ENCODE measurements at regions not wholly inside any gene's neighbourhood (a gene's known extent, or its start where the extent isn't known, plus 50 kb on each side); places are given as distances from the start of the nearest gene placed in this dataset.

DNA sequence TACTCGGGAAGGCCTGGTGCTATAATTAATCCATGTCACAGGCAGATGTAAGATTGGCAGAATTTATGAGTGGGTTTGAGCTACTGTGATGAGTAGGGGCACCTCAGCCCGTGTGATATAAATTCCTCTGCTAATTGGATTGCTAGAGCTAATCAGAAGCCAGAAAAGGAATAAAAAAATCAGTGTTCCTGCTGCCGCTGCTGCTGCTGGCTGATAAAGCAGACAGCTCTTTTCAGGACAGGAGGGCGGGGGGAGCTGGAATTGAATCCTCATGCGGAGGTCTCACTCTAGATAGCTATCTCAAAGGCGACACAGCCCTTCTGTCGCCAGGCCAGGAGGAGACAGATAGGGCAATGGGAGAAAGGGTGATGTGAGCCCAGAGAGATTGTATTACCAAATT, 182.7 kb upstream of the ZFHX3 start:
- Histone ChIP-seq H3K14ac (ENCODE audit: low read length in 2 of 2) (no peak overlapping the region), H3K79me1 (replicated peaks; ENCODE audit: low read length, poor library complexity, severe bottlenecking) (no peaks in the 10 kb centered on the region), H3K27me3 (ENCODE audit: control insufficient read depth in 1 of 2, insufficient read depth in 1 of 2, low read length in 2 of 2) (peaks cover 0 to 21% of the 10 kb centered on the region in 2 experiments), H3K23ac (ENCODE audit: low read length in 2 of 2) (no peak overlapping the region), H2BK12ac (ENCODE audit: low read length in 2 of 2) (no peak overlapping the region), H2BK15ac (ENCODE audit: low read depth, poor library complexity, severe bottlenecking) (no peak overlapping the region), H3K4me3 (ENCODE audit: insufficient read depth in 1 of 2, low read depth in 1 of 2, low read length in 2 of 2) (no peak overlapping the region), H2AFZ (ENCODE audit: low read depth, low read length) (no peak overlapping the region), H2AK5ac (ENCODE audit: low read length, severe bottlenecking) (no peak overlapping the region), H2BK120ac (ENCODE audit: low read depth, low read length) (no peak overlapping the region), H3K9ac (ENCODE audit: low read length) (no peak overlapping the region), H3K4me2 (ENCODE audit: low read length, poor library complexity, severe bottlenecking) (no peak overlapping the region), H4K8ac (ENCODE audit: low read length) (no peak overlapping the region), H4K91ac (ENCODE audit: low read length) (no peak overlapping the region), H2BK5ac (ENCODE audit: low read depth, low read length, poor library complexity, severe bottlenecking) (no peak overlapping the region), H3K9me3 (ENCODE audit: control insufficient read depth, low read length) (no peaks in the 10 kb centered on the region), H3K4ac (ENCODE audit: low read depth in 1 of 2, low read length in 2 of 2) (no peak overlapping the region), H3K36me3 (ENCODE audit: control insufficient read depth in 1 of 2, insufficient read depth in 2 of 2, low read depth in 1 of 2, low read length in 2 of 2) (no peaks in the 10 kb centered on the region), H3K27ac (ENCODE audit: low read length, poor library complexity, severe bottlenecking) (no peak overlapping the region), H3K4me1 (ENCODE audit: control insufficient read depth, insufficient read depth, low read depth, low read length) (no peaks in the 10 kb centered on the region), H3K18ac (ENCODE audit: low read depth in 1 of 2, low read length in 2 of 2) (no peak overlapping the region)
- 77% methylated on average over 7 of the region's 7 CpGs for WGBS
- no peak for DNase-seq

DNA sequence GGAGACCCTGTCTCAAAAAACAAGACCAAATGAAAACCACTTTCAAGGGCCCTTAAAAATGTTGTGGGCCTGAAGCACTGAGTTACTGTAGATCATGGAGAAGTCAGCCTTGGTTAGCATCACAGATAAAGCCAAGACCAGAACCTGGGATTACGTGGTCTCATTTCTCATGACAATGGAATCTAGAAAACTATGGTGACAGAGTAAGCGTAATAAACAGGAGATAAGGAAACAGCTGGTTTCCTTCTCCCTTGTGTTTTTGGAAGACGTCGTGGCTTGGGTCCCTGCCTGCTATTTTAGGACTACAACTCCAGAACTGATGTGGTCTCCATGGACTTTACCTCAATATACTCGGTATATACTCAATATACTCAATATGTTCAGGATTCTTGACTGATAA, 180.7 kb upstream of the ZFHX3 start:
- H3K79me1 ChIP-seq (replicated peaks; ENCODE audit: low read length, poor library complexity, severe bottlenecking), result no peaks in the 10 kb centered on the region
- H3K27me3 ChIP-seq (ENCODE audit: control insufficient read depth in 1 of 2, insufficient read depth in 1 of 2, low read length in 2 of 2), result peaks cover 0 to 15% of the 10 kb centered on the region in 2 experiments
- H3K36me3 ChIP-seq (ENCODE audit: control insufficient read depth in 1 of 2, insufficient read depth in 2 of 2, low read depth in 1 of 2, low read length in 2 of 2), result no peaks in the 10 kb centered on the region
- no peak overlapping the region for H3K18ac ChIP-seq (ENCODE audit: low read depth in 1 of 2, low read length in 2 of 2)
- H4K91ac ChIP-seq (ENCODE audit: low read length), result no peak overlapping the region
- H2BK15ac ChIP-seq (ENCODE audit: low read depth, poor library complexity, severe bottlenecking), result no peak overlapping the region
- H3K23ac ChIP-seq (ENCODE audit: low read length in 2 of 2), result no peak overlapping the region
- no peak overlapping the region for H3K4me2 ChIP-seq (ENCODE audit: low read length, poor library complexity, severe bottlenecking)
- H3K27ac ChIP-seq (ENCODE audit: low read length, poor library complexity, severe bottlenecking), result no peak overlapping the region
- no peak overlapping the region for H2BK12ac ChIP-seq (ENCODE audit: low read length in 2 of 2)
- H2AFZ ChIP-seq (ENCODE audit: low read depth, low read length), result no peak overlapping the region
- H3K4me1 ChIP-seq (ENCODE audit: control insufficient read depth, insufficient read depth, low read depth, low read length), result no peaks in the 10 kb centered on the region
- H4K8ac ChIP-seq (ENCODE audit: low read length), result no peak overlapping the region
- H2BK5ac ChIP-seq (ENCODE audit: low read depth, low read length, poor library complexity, severe bottlenecking), result no peak overlapping the region
- 54% methylated on average over 4 of the region's 5 CpGs for WGBS
- DNase-seq, result peak; percentile 56
- H3K4ac ChIP-seq (ENCODE audit: low read depth in 1 of 2, low read length in 2 of 2), result no peak overlapping the region
- H2BK120ac ChIP-seq (ENCODE audit: low read depth, low read length), result no peak overlapping the region
- H2AK5ac ChIP-seq (ENCODE audit: low read length, severe bottlenecking), result no peak overlapping the region
- no peaks in the 10 kb centered on the region for H3K9me3 ChIP-seq (ENCODE audit: control insufficient read depth, low read length)
- no peak overlapping the region for H3K14ac ChIP-seq (ENCODE audit: low read length in 2 of 2)
- no peak overlapping the region for H3K4me3 ChIP-seq (ENCODE audit: insufficient read depth in 1 of 2, low read depth in 1 of 2, low read length in 2 of 2)
- no peak overlapping the region for H3K9ac ChIP-seq (ENCODE audit: low read length)

DNA sequence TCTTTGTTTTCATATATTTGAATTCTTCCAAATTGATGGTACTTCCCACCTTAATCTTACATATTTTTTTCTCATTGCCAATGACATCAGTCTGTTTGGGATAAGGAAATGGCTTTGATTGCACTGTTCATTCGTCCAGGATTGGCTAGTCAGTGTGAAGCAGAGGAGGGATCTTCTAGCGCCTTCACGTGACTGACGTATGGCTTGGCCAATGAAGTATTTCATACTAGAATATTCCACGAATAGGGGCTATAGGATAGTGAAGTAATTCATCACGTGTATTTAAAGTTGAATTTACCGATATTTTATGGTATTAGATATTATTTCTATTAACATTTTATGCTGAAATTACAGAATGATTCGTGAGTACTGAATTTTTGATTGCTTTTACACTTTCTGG, 178.7 kb upstream of the ZFHX3 start:
- H3K27ac ChIP-seq (ENCODE audit: low read length, poor library complexity, severe bottlenecking), result no peak overlapping the region
- no peak overlapping the region for H2BK15ac ChIP-seq (ENCODE audit: low read depth, poor library complexity, severe bottlenecking)
- H3K4me1 ChIP-seq (ENCODE audit: control insufficient read depth, insufficient read depth, low read depth, low read length), result no peaks in the 10 kb centered on the region
- H3K9ac ChIP-seq (ENCODE audit: low read length), result no peak overlapping the region
- H3K18ac ChIP-seq (ENCODE audit: low read depth in 1 of 2, low read length in 2 of 2), result no peak overlapping the region
- WGBS, result 76% methylated on average over 6 of the region's 8 CpGs
- H3K23ac ChIP-seq (ENCODE audit: low read length in 2 of 2), result no peak overlapping the region
- no peaks in the 10 kb centered on the region for H3K9me3 ChIP-seq (ENCODE audit: control insufficient read depth, low read length)
- H2AFZ ChIP-seq (ENCODE audit: low read depth, low read length), result no peak overlapping the region
- H4K8ac ChIP-seq (ENCODE audit: low read length), result no peak overlapping the region
- H3K4me2 ChIP-seq (ENCODE audit: low read length, poor library complexity, severe bottlenecking), result no peak overlapping the region
- no peaks in the 10 kb centered on the region for H3K36me3 ChIP-seq (ENCODE audit: control insufficient read depth in 1 of 2, insufficient read depth in 2 of 2, low read depth in 1 of 2, low read length in 2 of 2)
- no peak overlapping the region for H3K4ac ChIP-seq (ENCODE audit: low read depth in 1 of 2, low read length in 2 of 2)
- H3K27me3 ChIP-seq (ENCODE audit: control insufficient read depth in 1 of 2, insufficient read depth in 1 of 2, low read length in 2 of 2), result peaks cover 0 to 6% of the 10 kb centered on the region in 2 experiments
- H2BK5ac ChIP-seq (ENCODE audit: low read depth, low read length, poor library complexity, severe bottlenecking), result no peak overlapping the region
- no peak overlapping the region for H3K4me3 ChIP-seq (ENCODE audit: insufficient read depth in 1 of 2, low read depth in 1 of 2, low read length in 2 of 2)
- no peaks in the 10 kb centered on the region for H3K79me1 ChIP-seq (replicated peaks; ENCODE audit: low read length, poor library complexity, severe bottlenecking)
- no peak for DNase-seq
- no peak overlapping the region for H2AK5ac ChIP-seq (ENCODE audit: low read length, severe bottlenecking)
- H2BK120ac ChIP-seq (ENCODE audit: low read depth, low read length), result no peak overlapping the region
- H4K91ac ChIP-seq (ENCODE audit: low read length), result no peak overlapping the region
- H2BK12ac ChIP-seq (ENCODE audit: low read length in 2 of 2), result no peak overlapping the region
- H3K14ac ChIP-seq (ENCODE audit: low read length in 2 of 2), result no peak overlapping the region

DNA sequence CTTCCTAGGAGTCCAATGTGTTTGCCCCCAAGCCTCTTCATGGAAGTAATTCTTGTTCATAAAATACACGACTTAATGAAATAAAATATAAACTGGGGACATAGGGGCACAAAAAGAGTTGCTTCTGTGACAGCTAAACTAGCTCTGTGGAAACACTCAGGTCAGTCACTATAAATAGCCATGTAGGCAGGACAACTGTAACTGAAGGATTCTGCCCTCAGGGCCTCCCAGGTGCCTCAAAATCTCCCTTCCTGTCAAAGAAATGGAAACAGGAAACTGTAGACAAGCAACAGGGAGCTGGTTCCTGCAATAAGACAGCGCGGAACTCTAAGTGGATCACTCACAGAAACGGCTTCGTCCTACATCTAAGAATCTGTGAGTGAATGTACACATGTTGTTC, 178.1 kb upstream of the ZFHX3 start:
- Histone ChIP-seq H2BK120ac (ENCODE audit: low read depth, low read length) (no peak overlapping the region), H3K14ac (ENCODE audit: low read length in 2 of 2) (no peak overlapping the region), H4K8ac (ENCODE audit: low read length) (no peak overlapping the region), H3K27ac (ENCODE audit: low read length, poor library complexity, severe bottlenecking) (no peak overlapping the region), H3K36me3 (ENCODE audit: control insufficient read depth in 1 of 2, insufficient read depth in 2 of 2, low read depth in 1 of 2, low read length in 2 of 2) (no peaks in the 10 kb centered on the region), H2AFZ (ENCODE audit: low read depth, low read length) (no peak overlapping the region), H3K79me1 (replicated peaks; ENCODE audit: low read length, poor library complexity, severe bottlenecking) (no peaks in the 10 kb centered on the region), H2BK12ac (ENCODE audit: low read length in 2 of 2) (no peak overlapping the region), H3K4ac (ENCODE audit: low read depth in 1 of 2, low read length in 2 of 2) (no peak overlapping the region), H3K23ac (ENCODE audit: low read length in 2 of 2) (no peak overlapping the region), H3K4me2 (ENCODE audit: low read length, poor library complexity, severe bottlenecking) (no peak overlapping the region), H4K91ac (ENCODE audit: low read length) (no peak overlapping the region), H2BK5ac (ENCODE audit: low read depth, low read length, poor library complexity, severe bottlenecking) (no peak overlapping the region), H2BK15ac (ENCODE audit: low read depth, poor library complexity, severe bottlenecking) (no peak overlapping the region), H3K9me3 (ENCODE audit: control insufficient read depth, low read length) (no peaks in the 10 kb centered on the region), H3K4me1 (ENCODE audit: control insufficient read depth, insufficient read depth, low read depth, low read length) (no peaks in the 10 kb centered on the region), H3K4me3 (ENCODE audit: insufficient read depth in 1 of 2, low read depth in 1 of 2, low read length in 2 of 2) (no peak overlapping the region), H3K9ac (ENCODE audit: low read length) (no peak overlapping the region), H3K18ac (ENCODE audit: low read depth in 1 of 2, low read length in 2 of 2) (no peak overlapping the region), H2AK5ac (ENCODE audit: low read length, severe bottlenecking) (no peak overlapping the region), H3K27me3 (ENCODE audit: control insufficient read depth in 1 of 2, insufficient read depth in 1 of 2, low read length in 2 of 2) (no peaks in the 10 kb centered on the region)
- no peak for DNase-seq
- 88% methylated on average over 5 of the region's 5 CpGs for WGBS

Data from mesenchymal stem cell (in vitro differentiated cells and primary cell).